ENCODE measurements at regions not wholly inside any gene's neighbourhood (a gene's known extent, or its start where the extent isn't known, plus 50 kb on each side); places are given as distances from the start of the nearest gene placed in this dataset.
"Not testable (repeated sequence)": the region's sequence is repeated elsewhere in the genome, so short reads cannot be mapped to it uniquely, and the experiment has no call there.

- not testable (repeated sequence) for DNase-seq (ENCODE audit: low spot score)
These were observed 293.7 kb upstream of the PLGLB1 start for GRCh38 chr2:87315183-87315902.

GRCh38 chr2:87317193-87317592, 295.5 kb upstream of the PLGLB1 start:
- DNase-seq (ENCODE audit: low spot score): not testable (repeated sequence)

DNA sequence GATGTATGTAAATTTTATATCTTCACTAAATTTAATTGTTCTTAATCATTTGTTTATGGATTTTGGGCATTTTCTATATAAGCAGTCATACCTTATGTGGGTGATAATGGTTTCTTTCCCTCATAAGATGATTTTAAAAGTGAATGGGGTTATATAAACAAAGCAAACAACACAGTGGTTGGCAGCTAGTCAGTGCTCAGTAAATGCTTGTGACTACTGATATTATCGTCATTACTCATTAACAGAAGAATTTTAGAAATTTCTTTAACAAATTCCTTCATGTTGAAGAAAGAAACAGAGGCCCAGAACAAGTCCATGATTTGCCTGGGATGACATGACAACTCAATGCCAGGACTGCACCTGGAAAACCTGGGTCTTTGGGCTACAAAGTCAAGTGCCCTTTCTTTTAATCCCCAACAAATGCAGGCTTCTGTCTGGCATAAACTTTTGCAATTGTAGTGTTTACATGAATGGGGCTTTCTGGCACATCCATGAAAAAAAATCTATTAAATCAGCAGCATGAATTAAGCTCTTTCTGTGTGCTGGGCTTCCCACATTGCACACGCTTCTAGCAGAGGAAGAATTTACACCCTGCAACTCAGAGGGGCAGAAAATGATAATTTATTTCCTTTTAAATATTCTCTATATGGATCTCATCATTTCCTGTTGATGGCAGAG, 297.3 kb upstream of the PLGLB1 start:
- DNase-seq (ENCODE audit: low spot score): not testable (repeated sequence)

DNA sequence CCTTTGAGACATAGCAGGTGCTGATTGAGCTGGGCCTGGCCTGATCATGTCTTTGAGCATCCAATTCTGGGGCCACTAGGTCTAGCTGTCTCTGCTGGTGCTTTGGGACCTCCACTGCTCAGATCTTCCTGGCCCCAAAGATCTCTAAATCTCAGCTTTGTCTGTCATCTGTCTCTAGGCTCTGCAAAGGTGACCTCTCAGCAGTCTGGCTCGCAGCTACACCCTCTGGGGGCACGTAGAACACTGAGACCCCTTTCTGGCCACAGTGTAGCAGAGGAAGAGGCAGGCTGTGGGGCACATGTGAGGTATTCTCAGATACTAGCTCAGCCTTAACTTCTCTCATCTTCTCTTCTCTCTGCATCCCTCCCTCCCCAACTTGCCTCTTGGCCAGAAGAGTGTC, 298.1 kb upstream of the PLGLB1 start:
- DNase-seq (ENCODE audit: low spot score): not testable (repeated sequence)

GRCh38 chr2:87321201-87321600, 299.6 kb upstream of the PLGLB1 start:
- DNase-seq (ENCODE audit: low spot score): not testable (repeated sequence)

DNA sequence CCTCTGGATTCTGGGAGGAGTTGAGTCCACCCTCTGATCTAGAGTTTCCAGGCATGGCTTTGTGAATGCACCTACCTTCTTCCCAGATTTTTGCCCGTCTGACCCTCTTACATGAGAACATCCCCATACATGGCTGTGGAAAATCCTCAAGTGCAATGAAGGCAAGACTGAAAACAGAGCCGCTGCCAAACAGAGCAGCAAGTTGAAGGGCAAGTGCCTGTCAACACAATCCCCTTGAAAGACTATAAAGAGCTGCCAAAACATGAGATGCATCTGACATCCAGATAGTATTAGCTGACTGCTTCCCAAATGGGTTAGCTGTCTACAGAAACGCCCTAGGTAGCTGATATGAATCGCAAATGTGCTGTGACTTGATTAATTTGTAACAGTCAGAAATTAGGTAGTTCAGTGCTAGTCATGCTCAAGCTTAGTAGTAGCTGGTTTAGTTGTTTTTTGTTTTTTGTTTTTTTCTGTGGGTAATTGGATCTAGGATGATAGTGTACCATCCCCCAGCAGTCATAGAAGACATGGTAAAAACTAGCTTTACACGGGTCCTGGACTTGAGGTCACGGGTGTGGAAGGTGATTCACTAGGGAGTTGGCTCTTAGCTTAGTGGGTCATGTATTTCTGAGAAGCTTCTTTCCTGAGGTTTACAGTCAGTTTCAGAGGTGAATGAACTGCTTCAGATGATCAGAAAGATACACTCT, 302.8 kb upstream of the PLGLB1 start:
- DNase-seq (ENCODE audit: low spot score): not testable (repeated sequence)

GRCh38 chr2:87325042-87325910, 303.6 kb upstream of the PLGLB1 start:
- not testable (repeated sequence) for DNase-seq (ENCODE audit: low spot score)

DNA sequence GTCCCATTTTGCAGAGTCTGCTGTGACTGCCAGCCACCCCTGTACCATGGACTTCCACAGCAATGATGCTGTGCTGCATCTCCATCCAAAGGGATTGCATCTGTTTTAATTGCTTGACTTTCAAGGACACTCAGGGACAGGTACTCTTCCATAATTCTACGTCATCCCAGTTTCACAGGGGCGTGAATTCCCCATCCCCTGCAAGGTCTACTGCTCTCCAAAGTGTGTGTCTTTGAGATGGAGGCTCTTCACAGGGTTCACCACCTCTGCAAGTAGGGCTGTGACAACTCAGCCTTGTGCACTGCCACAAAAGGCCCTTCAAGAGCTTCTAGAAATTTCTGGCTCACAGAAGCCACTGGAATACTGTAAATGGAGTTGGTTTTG, 304.3 kb upstream of the PLGLB1 start:
- not testable (repeated sequence) for DNase-seq (ENCODE audit: low spot score)

DNA sequence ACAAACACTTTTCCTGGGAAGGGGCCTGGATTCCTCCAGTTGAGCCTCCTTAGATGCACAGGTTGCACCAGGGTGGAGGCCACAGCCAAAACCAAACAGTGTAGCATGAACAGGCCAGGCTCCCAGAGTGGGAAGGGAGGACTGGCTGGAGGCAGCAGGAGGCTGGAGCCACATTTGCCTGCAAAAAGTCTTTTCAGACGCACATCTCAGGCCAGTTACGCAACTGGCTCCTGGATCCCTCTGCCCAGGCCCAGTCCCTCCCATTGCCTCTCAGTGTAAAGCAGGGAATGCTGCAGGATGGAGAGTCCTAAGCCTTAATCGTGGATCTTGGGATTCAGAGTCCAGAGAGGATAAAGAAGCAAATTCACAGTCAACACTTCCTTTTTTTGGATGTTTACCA, 305.1 kb upstream of the PLGLB1 start:
- DNase-seq (ENCODE audit: low spot score): not testable (repeated sequence)

- DNase-seq (ENCODE audit: low spot score): not testable (repeated sequence)
These were observed 306.2 kb upstream of the PLGLB1 start for GRCh38 chr2:87327648-87328371.

DNA sequence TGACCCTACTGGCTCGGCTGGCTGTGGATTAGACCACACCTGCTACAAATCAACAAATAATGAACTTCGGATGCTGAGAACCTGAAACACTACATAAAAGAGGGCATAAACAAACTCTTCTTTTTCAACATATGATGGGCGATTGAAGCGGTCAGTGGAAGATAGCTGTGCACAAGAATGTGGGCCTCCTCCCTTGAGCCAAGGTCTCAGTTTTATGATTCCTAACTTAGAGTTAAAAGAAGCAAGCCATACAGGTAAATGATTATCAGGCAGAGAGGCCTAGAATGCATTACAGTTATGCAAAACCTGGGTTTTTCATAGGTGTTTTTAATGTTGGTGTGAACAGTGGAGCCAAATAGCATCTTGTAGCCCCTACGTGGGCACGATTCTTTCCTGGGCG, 307.9 kb upstream of the PLGLB1 start:
- DNase-seq (ENCODE audit: low spot score): not testable (repeated sequence)

- not testable (repeated sequence) for DNase-seq (ENCODE audit: low spot score)
These were observed 308.8 kb upstream of the PLGLB1 start for GRCh38 chr2:87330486-87330885.

DNA sequence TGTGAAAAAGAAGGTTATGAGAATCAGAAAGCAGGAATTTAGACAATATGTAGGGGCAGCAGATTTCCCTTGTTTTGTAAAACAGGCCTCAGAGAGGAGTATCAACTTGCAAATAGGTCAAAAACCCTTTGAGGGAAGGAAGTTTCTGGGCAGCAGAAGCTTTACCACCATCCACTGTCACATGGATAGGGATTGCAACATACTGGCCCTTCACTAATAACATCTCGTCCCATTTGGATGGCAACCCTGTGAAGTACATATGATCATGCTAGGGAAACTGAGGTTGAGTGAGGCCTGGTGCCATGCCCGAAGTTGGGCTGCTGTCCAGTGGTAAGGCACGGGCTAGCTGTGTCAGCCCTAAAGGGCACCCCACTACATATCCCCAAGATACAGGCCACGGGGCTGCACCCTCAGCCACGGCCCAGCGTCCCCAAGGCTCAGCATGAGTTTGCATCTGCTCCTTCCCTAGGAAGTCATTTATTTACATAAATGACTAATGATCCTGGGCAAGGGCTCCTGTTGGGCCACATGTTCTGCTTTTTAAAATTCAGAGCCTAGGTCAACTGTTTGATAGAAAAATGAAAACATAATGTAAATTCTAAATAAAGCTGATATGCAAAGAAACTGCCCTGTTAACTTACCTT, 310.4 kb upstream of the PLGLB1 start:
- not testable (repeated sequence) for DNase-seq (ENCODE audit: low spot score)

GRCh38 chr2:87334888-87335287, 313.2 kb upstream of the PLGLB1 start:
- not testable (repeated sequence) for DNase-seq (ENCODE audit: low spot score)

GRCh38 chr2:87338998-87339397, 317.4 kb upstream of the PLGLB1 start:
- DNase-seq (ENCODE audit: low spot score): not testable (repeated sequence)

- DNase-seq (ENCODE audit: low spot score): peak; percentile 55
These were observed 320.0 kb upstream of the PLGLB1 start for GRCh38 chr2:87341601-87342014.

DNA sequence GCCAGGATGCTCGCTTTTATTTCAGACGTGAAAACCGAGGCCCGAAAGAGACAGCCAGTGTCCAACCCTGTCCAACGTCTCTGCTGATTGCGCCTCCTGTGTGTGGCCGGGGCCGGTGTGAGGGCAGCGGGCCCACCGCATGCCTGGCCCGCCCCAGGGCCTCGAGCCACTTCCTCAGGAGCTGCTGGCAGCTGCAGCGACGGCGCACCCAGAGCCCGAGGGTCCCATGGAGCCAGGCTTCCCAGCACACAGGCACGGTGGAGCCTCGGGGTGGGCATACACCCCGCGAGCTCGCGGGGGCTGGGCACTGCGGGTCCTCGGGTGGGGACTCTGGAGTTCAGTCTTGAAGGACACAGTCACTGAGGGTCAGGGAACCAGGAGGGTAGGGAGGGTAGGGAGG, 320.5 kb upstream of the PLGLB1 start:
- DNase-seq (ENCODE audit: low spot score): not testable (repeated sequence)

DNA sequence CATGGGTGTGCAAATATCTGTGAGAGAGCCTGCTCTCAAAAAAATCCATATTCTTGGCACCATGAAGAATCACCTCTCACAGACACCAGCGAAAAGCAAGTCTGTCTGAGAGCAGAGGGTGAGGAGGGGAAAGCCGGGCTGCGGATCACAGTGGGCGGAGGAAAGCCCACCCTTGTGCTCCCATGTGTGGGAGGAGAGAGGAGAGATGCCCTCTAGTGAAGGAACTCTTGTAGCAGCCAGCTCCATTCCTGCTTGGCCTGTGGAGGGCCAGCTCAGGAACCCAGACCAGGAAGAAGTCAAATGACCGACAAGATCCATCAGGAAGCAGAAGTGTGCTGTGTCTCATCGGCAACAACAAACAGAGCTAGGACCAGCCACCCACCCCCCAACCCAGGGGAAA, 321.7 kb upstream of the PLGLB1 start:
- not testable (repeated sequence) for DNase-seq (ENCODE audit: low spot score)

- DNase-seq (ENCODE audit: low spot score): not testable (repeated sequence)
These were observed 323.6 kb upstream of the PLGLB1 start for GRCh38 chr2:87345283-87345682.

- not testable (repeated sequence) for DNase-seq (ENCODE audit: low spot score)
These were observed 326.9 kb upstream of the PLGLB1 start for GRCh38 chr2:87348556-87348955.

GRCh38 chr2:87349006-87349405, 327.4 kb upstream of the PLGLB1 start:
- not testable (repeated sequence) for DNase-seq (ENCODE audit: low spot score)
